Testis (tissue), 2 donors: ENCODE measurements at regions not wholly inside any gene's neighbourhood (a gene's known extent, or its start where the extent isn't known, plus 50 kb on each side); places are given as distances from the start of the nearest gene placed in this dataset.

Experiments used
- POLR2A ChIP-seq: fragments of 450-650 bp; IDR thresholded peaks from one replicate; pipeline ENCODE4 v1.6.1; 2017; ENCODE audit warnings: antibody characterized with exemption, mild to moderate bottlenecking, moderate library complexity
- TF ChIP-seq, protein P1 (sequence below), 3 experiments: fragments of 450-650 bp in 2 of 3; fragments of 200-600 bp in 1 of 3; sonication (generic) in 1 of 3; IDR thresholded peaks; one replicate each; pipeline ENCODE4 v1.5.1; 2016 to 2019; ENCODE audit warnings: antibody characterized with exemption in 3 of 3, mild to moderate bottlenecking in 2 of 3, moderate library complexity in 1 of 3

- TF ChIP-seq, protein P1, sequence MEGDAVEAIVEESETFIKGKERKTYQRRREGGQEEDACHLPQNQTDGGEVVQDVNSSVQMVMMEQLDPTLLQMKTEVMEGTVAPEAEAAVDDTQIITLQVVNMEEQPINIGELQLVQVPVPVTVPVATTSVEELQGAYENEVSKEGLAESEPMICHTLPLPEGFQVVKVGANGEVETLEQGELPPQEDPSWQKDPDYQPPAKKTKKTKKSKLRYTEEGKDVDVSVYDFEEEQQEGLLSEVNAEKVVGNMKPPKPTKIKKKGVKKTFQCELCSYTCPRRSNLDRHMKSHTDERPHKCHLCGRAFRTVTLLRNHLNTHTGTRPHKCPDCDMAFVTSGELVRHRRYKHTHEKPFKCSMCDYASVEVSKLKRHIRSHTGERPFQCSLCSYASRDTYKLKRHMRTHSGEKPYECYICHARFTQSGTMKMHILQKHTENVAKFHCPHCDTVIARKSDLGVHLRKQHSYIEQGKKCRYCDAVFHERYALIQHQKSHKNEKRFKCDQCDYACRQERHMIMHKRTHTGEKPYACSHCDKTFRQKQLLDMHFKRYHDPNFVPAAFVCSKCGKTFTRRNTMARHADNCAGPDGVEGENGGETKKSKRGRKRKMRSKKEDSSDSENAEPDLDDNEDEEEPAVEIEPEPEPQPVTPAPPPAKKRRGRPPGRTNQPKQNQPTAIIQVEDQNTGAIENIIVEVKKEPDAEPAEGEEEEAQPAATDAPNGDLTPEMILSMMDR (IDR thresholded peaks at IDR 0.05) = no peak
- no peak for TF ChIP-seq POLR2A
Measured at GRCh38 chr5:165495829-165496380, 1990.5 kb downstream of the MAT2B start.
